ENCODE measurements at regions not wholly inside any gene's neighbourhood (a gene's known extent, or its start where the extent isn't known, plus 50 kb on each side); places are given as distances from the start of the nearest gene placed in this dataset.

DNA sequence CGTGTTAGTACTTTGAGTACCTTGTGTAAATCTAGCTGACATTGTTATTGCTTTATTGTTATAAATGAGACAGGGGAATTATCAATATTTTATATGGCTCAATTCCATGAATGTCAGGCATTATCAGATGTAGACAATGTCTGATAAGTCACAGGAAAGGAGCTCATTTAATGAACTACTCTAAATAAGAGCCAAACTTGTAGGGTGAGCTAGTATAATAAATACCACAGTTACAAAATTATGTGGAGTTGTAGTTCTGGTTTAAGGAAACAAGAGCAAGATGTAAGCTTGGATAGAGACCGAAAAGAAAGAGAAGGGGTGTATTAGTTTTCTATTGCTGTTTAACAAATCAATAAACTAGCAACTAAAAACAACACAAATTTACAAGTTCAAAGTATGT, 891.8 kb upstream of the SLITRK1 start:
- no peaks in the 10 kb centered on the region for H4K20me1 ChIP-seq (ENCODE audit: insufficient read depth, low read length)

DNA sequence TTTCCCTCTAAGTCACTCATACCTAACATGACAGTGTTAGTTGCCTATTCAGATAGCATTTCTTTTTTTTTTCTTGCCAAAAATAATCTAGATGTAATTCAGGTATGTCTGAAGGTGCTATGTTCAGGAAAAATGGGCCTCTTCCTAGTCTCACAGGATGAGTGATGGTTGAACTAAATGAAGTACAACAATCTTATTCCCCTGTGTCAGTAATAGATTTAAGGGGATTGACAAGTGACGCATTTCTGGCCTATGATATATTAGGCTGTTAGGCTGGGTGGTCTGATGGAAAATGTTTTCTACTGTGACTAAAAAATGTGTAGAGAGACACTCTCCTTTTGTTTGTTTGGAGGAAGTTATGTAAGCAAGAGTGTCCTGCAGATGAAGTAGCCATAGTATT, 878.7 kb upstream of the SLITRK1 start:
- DNase-seq (ENCODE audit: low spot score) = no peak
- Histone ChIP-seq H3K27ac (ENCODE audit: low read depth, low read length, poor library complexity, severe bottlenecking) (no peak overlapping the region), H3K4me3 (ENCODE audit: low read depth, low read length, poor library complexity, severe bottlenecking) (no peak overlapping the region), H3K36me3 (ENCODE audit: insufficient read depth, low read length) (no peaks in the 10 kb centered on the region), H3K9me2 (ENCODE audit: insufficient read depth, low read length) (no peaks in the 10 kb centered on the region), H2AFZ (ENCODE audit: low read length) (no peak overlapping the region), H3K79me2 (ENCODE audit: insufficient read depth, low read depth, low read length) (no peaks in the 10 kb centered on the region), H3K9me3 (ENCODE audit: low read length) (no peaks in the 10 kb centered on the region), H3K4me2 (ENCODE audit: low read length) (no peak overlapping the region), H4K20me1 (ENCODE audit: insufficient read depth, low read length) (no peaks in the 10 kb centered on the region), H3K4me1 (ENCODE audit: insufficient read depth, low read length, poor library complexity, severe bottlenecking) (no peaks in the 10 kb centered on the region)
- no TSS peak for BruUV-seq (replicated peaks)
- CTCF ChIA-PET (ENCODE audit: unreplicated experiment) = no interaction called here
- intact Hi-C loops (cut with micrococcal nuclease; ENCODE audit: unreplicated experiment) = no loop called here
- no peak for TF ChIP-seq EZH2phosphoT487 (IDR thresholded peaks at IDR 0.05; ENCODE audit: borderline replicate concordance, low read depth, low read length)
- TF ChIP-seq, protein P1, sequence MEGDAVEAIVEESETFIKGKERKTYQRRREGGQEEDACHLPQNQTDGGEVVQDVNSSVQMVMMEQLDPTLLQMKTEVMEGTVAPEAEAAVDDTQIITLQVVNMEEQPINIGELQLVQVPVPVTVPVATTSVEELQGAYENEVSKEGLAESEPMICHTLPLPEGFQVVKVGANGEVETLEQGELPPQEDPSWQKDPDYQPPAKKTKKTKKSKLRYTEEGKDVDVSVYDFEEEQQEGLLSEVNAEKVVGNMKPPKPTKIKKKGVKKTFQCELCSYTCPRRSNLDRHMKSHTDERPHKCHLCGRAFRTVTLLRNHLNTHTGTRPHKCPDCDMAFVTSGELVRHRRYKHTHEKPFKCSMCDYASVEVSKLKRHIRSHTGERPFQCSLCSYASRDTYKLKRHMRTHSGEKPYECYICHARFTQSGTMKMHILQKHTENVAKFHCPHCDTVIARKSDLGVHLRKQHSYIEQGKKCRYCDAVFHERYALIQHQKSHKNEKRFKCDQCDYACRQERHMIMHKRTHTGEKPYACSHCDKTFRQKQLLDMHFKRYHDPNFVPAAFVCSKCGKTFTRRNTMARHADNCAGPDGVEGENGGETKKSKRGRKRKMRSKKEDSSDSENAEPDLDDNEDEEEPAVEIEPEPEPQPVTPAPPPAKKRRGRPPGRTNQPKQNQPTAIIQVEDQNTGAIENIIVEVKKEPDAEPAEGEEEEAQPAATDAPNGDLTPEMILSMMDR (conservative IDR thresholded peaks at IDR 0.05; ENCODE audit: low read length) = no peak
- POLR2A ChIA-PET = no interaction called here

More for the DNA sequence above, 891.8 kb upstream of the SLITRK1 start:
- H3K9me3 ChIP-seq (ENCODE audit: low read length) = no peaks in the 10 kb centered on the region
- no TSS peak for BruUV-seq (replicated peaks)
- TF ChIP-seq EZH2phosphoT487 (IDR thresholded peaks at IDR 0.05; ENCODE audit: borderline replicate concordance, low read depth, low read length) = no peak
- TF ChIP-seq, protein P1 (conservative IDR thresholded peaks at IDR 0.05; ENCODE audit: low read length) = no peak
- DNase-seq (ENCODE audit: low spot score) = no peak
- no peak overlapping the region for H3K27ac ChIP-seq (ENCODE audit: low read depth, low read length, poor library complexity, severe bottlenecking)
- no peaks in the 10 kb centered on the region for H3K79me2 ChIP-seq (ENCODE audit: insufficient read depth, low read depth, low read length)
- no peaks in the 10 kb centered on the region for H3K4me1 ChIP-seq (ENCODE audit: insufficient read depth, low read length, poor library complexity, severe bottlenecking)
- no peak overlapping the region for H3K4me3 ChIP-seq (ENCODE audit: low read depth, low read length, poor library complexity, severe bottlenecking)
- H3K4me2 ChIP-seq (ENCODE audit: low read length) = no peak overlapping the region
- no peak overlapping the region for H2AFZ ChIP-seq (ENCODE audit: low read length)
- POLR2A ChIA-PET = interaction anchor here (0.6 to 1.4 kb wide), 3 partner anchors 8 to 293 kb away, joined by 3 to 5 read pairs (median 5); no protein-coding TSS in a partner anchor
- intact Hi-C loops (cut with micrococcal nuclease; ENCODE audit: unreplicated experiment) = no loop called here
- CTCF ChIA-PET (ENCODE audit: unreplicated experiment) = no interaction called here
- no peaks in the 10 kb centered on the region for H3K36me3 ChIP-seq (ENCODE audit: insufficient read depth, low read length)
- no peaks in the 10 kb centered on the region for H3K9me2 ChIP-seq (ENCODE audit: insufficient read depth, low read length)

DNA sequence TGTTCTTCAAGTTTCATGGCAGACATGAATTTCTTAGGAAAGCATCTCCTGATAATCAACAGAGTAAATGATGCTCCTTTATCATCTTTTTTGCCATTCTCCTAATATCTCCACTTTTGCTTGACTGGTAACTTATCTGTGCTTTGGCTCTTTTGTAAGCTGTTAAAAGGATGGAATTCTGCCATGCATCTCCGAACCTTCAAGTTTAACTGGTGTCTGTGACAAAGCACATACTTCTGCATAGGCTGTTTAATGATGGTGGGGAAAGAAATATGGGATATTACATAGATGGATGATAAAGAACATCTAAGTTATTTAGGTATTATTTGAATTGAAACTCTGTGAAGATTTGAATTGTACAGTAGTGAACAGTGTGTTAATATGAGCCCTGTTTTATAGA, 866.9 kb upstream of the SLITRK1 start:
- intact Hi-C loops (cut with micrococcal nuclease; ENCODE audit: unreplicated experiment) = no loop called here
- ChIA-PET CTCF (ENCODE audit: unreplicated experiment) (no interaction called here), POLR2A (interaction anchor here (1.0 kb wide), 1 partner anchor 13 kb away, joined by 5 read pairs; no protein-coding TSS in a partner anchor)
- Histone ChIP-seq H3K9me2 (ENCODE audit: insufficient read depth, low read length) (no peaks in the 10 kb centered on the region), H3K4me3 (ENCODE audit: low read depth, low read length, poor library complexity, severe bottlenecking) (no peak overlapping the region), H3K4me2 (ENCODE audit: low read length) (no peak overlapping the region), H4K20me1 (ENCODE audit: insufficient read depth, low read length) (no peaks in the 10 kb centered on the region), H3K79me2 (ENCODE audit: insufficient read depth, low read depth, low read length) (no peaks in the 10 kb centered on the region), H3K9me3 (ENCODE audit: low read length) (no peaks in the 10 kb centered on the region), H3K4me1 (ENCODE audit: insufficient read depth, low read length, poor library complexity, severe bottlenecking) (no peaks in the 10 kb centered on the region), H3K27ac (ENCODE audit: low read depth, low read length, poor library complexity, severe bottlenecking) (no peak overlapping the region), H3K36me3 (ENCODE audit: insufficient read depth, low read length) (no peaks in the 10 kb centered on the region), H2AFZ (ENCODE audit: low read length) (no peak overlapping the region)
- TF ChIP-seq EZH2phosphoT487 (IDR thresholded peaks at IDR 0.05; ENCODE audit: borderline replicate concordance, low read depth, low read length) = no peak
- TF ChIP-seq, protein P1 (conservative IDR thresholded peaks at IDR 0.05; ENCODE audit: low read length) = no peak
- no TSS peak for BruUV-seq (replicated peaks)
- DNase-seq (ENCODE audit: low spot score) = no peak
